ENCODE measurements at regions not wholly inside any gene's neighbourhood (a gene's known extent, or its start where the extent isn't known, plus 50 kb on each side); places are given as distances from the start of the nearest gene placed in this dataset.
A peak's percentile ranks its signal among the peaks of the same experiment; 100 is the strongest.

- Mint-ChIP-seq H3K27ac (no peak overlapping the region), H3K4me1 (peaks cover 26% of the 10 kb centered on the region)
- H3K9me2 ChIP-seq (ENCODE audit: insufficient read depth): no peaks in the 10 kb centered on the region
Measured at GRCh38 chrX:118178450-118178849, 61.8 kb upstream of the KLHL13 start.

More at GRCh38 chrX:118178450-118178849, 61.8 kb upstream of the KLHL13 start:
- Histone ChIP-seq H4K20me1 (replicated peaks; ENCODE audit: insufficient read depth) (no peaks in the 10 kb centered on the region), H3K27ac (ENCODE audit: low read depth) (no peak overlapping the region), H2AFZ (no peak overlapping the region), H3K27me3 (ENCODE audit: insufficient read depth) (no peaks in the 10 kb centered on the region), H3K4me2 (0 out of 2 replicates have a peak overlapping the region, but pooled peaks have one; percentile 33), H3K79me2 (replicated peaks; ENCODE audit: insufficient read depth) (no peaks in the 10 kb centered on the region), H3K4me3 (no peak overlapping the region), H3F3A (replicated peaks; ENCODE audit: low read depth) (no peaks in the 10 kb centered on the region), H3K36me3 (ENCODE audit: insufficient read depth) (no peaks in the 10 kb centered on the region), H3K4me1 (ENCODE audit: insufficient read depth) (peaks cover 10% of the 10 kb centered on the region; the same call in 1 of the 2 replicates)
- ATAC-seq (peak; percentile 69), DNase-seq (ENCODE audit: low spot score) (peak; percentile 27)
- Mint-ChIP-seq H3K9me3 (no peaks in the 10 kb centered on the region), H3K27me3 (ENCODE audit: insufficient read depth, low read depth, poor library complexity) (peaks cover 3% of the 10 kb centered on the region), H3K4me3 (no peak overlapping the region), H3K36me3 (ENCODE audit: low read depth) (no peaks in the 10 kb centered on the region)
- TF ChIP-seq STAT1 (IDR thresholded peaks at IDR 0.05; ENCODE audit: unreplicated experiment) (no peak), ZNF462 (CRISPR knock-in tag; IDR thresholded peaks at IDR 0.05) (no peak), REST (IDR thresholded peaks at IDR 0.05; ENCODE audit: unreplicated experiment) (no peak), ETS1 (IDR thresholded peaks at IDR 0.05) (no peak)

Measured in GM23338 (cell line).